GM12874 (cell line): ENCODE measurements at regions not wholly inside any gene's neighbourhood (a gene's known extent, or its start where the extent isn't known, plus 50 kb on each side); places are given as distances from the start of the nearest gene placed in this dataset.

Experiments
- TF ChIP-seq, protein P1 (sequence below): IDR thresholded peaks from 2 replicates; pipeline ENCODE4 v1.5.1; 2011; ENCODE audit warnings: low read depth, mild to moderate bottlenecking, control low read depth, low read length, moderate library complexity; ENCODE audit not compliant: insufficient read depth

DNA sequence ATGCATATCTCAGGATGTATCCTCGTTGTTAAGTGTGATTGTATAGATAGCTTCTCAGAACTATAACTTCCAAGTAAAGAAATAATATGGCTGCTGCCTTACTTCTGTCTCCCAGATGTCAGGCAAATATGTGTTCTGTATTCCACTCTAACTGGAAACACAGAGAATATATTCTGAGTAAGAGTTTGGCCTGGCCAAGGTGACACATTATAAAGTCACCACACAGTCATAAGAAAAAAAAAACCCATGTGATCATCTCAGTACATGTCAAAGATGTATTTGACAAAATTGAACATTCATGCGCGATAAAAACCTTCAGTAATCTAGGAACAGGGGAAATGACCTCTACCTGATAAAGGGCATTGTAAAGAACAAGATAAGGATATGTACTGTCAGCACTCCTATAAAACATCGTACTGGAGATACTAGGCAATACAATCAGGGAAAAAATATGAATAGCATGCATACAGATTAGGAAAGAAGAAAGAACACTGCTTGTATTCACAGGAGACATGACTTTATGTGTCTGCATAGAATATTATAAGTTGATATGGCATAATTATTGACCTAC lies 207.1 kb downstream of the ZNF330 start:
- TF ChIP-seq, protein P1, sequence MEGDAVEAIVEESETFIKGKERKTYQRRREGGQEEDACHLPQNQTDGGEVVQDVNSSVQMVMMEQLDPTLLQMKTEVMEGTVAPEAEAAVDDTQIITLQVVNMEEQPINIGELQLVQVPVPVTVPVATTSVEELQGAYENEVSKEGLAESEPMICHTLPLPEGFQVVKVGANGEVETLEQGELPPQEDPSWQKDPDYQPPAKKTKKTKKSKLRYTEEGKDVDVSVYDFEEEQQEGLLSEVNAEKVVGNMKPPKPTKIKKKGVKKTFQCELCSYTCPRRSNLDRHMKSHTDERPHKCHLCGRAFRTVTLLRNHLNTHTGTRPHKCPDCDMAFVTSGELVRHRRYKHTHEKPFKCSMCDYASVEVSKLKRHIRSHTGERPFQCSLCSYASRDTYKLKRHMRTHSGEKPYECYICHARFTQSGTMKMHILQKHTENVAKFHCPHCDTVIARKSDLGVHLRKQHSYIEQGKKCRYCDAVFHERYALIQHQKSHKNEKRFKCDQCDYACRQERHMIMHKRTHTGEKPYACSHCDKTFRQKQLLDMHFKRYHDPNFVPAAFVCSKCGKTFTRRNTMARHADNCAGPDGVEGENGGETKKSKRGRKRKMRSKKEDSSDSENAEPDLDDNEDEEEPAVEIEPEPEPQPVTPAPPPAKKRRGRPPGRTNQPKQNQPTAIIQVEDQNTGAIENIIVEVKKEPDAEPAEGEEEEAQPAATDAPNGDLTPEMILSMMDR: no peak

DNA sequence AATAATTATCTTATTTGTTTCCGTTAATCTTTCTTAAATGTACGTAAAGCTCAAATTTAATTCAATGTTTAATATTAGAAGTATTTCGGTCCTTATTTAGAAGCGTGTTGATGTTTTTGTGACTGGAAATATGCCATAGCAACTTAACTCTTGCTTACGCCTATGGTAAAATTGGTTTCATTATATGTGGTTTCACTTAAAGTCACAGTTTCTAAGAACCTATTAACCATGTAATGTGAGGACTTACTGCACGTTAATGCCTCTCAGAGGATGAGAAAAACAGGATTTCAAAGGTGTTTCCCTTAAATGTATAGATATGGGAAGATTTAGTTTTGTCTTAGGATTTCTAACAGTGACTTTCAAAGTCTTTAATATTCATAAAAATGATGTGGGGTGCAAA lies 206.4 kb upstream of the IL15 start:
- TF ChIP-seq, protein P1: no peak

DNA sequence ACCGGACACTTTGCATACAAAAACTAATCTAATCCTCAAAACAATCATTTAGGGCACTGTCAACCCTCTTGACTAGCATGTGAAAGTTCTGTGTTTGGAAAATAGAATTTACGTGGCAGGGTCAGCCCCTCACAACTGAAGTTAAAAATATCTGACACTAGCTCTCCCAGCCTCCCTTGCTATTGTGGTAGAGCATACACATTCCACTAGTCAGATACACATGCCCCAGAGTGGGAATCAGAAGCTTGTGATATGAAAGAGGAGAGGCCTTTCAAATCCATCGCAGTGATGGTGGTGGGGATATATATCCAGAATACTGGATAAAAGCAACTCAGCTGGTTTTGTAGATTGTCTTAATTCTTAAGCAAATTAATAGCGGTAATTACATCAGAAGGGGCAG lies 205.7 kb upstream of the IL15 start:
- TF ChIP-seq, protein P1: no peak

GRCh38 chr4:141432000-141432712 lies 204.2 kb upstream of the IL15 start:
- TF ChIP-seq, protein P1: no peak

GRCh38 chr4:141435446-141436225 lies 200.7 kb upstream of the IL15 start:
- TF ChIP-seq, protein P1: no peak

DNA sequence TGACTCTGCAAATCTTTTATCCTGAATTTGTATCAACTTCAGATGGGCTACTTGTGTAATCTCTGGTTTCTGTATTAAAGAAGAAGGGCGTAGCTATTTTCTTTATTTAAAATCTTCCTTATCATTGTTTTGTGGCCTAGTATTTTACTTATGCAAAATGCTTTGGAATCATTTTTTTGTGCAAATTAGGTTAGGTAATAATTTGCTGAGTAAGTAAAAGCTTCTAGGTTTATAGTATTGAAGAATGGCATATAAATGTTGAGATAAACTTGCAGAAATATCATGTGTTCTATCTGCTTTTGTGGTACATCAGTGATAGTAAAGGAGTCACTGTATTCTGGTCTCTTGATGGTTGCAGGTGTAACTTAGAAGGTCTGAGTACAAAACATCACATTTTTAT lies 197.2 kb upstream of the IL15 start:
- TF ChIP-seq, protein P1: no peak

GRCh38 chr4:141447761-141448160 lies 188.6 kb upstream of the IL15 start:
- TF ChIP-seq, protein P1: no peak
